ENCODE measurements at regions not wholly inside any gene's neighbourhood (a gene's known extent, or its start where the extent isn't known, plus 50 kb on each side); places are given as distances from the start of the nearest gene placed in this dataset.
"Not testable (repeated sequence)": the region's sequence is repeated elsewhere in the genome, so short reads cannot be mapped to it uniquely, and the experiment has no call there.

- ATAC-seq; H3K27me3 Mint-ChIP-seq; H3K36me3 Mint-ChIP-seq (ENCODE audit: low read depth); CTCF ChIA-PET; H3K27ac Mint-ChIP-seq; H3K9me3 Mint-ChIP-seq (ENCODE audit: low read depth); DNase-seq; H3K4me3 Mint-ChIP-seq; intact Hi-C loops (cut with DNase I, micrococcal nuclease); POLR2A ChIA-PET; H3K4me1 Mint-ChIP-seq: not testable (repeated sequence)
Measured at GRCh38 chr16:88159046-88159896, 208.0 kb downstream of the BANP start.

DNA sequence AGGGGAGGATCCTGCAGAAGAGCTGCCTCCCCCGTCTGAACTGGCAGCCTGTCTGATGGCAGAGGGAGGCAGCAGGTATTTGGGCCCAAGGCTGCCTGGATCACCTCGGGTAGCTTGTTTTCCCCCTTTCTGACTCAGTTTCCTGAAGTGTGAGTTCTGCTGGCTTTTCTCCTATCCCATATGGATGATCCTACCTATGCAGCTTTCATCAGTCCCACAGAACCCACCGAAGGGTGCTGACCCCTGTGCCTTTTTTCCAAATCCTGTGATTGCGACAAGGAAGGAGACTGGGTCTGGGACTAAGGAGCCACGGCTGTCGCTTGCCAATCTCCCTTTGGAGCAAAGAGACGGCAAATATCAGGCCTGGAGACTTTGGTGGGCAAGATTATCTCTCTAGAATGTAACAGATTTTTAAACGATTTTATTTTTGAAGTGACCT, 208.7 kb downstream of the BANP start:
- H3K4me3 Mint-ChIP-seq; H3K27me3 Mint-ChIP-seq; H3K4me1 Mint-ChIP-seq; H3K27ac Mint-ChIP-seq; POLR2A ChIA-PET; CTCF ChIA-PET; intact Hi-C loops (cut with DNase I, micrococcal nuclease); ATAC-seq; H3K36me3 Mint-ChIP-seq (ENCODE audit: low read depth); DNase-seq; H3K9me3 Mint-ChIP-seq (ENCODE audit: low read depth): not testable (repeated sequence)

- H3K36me3 Mint-ChIP-seq (ENCODE audit: low read depth); POLR2A ChIA-PET; H3K4me1 Mint-ChIP-seq; DNase-seq; H3K27me3 Mint-ChIP-seq; H3K4me3 Mint-ChIP-seq; intact Hi-C loops (cut with DNase I, micrococcal nuclease); ATAC-seq; CTCF ChIA-PET; H3K27ac Mint-ChIP-seq; H3K9me3 Mint-ChIP-seq (ENCODE audit: low read depth): not testable (repeated sequence)
Measured at GRCh38 chr16:88161191-88161590, 210.0 kb downstream of the BANP start.

- DNase-seq; H3K36me3 Mint-ChIP-seq (ENCODE audit: low read depth); H3K27ac Mint-ChIP-seq; H3K4me3 Mint-ChIP-seq; intact Hi-C loops (cut with DNase I, micrococcal nuclease); H3K4me1 Mint-ChIP-seq; ATAC-seq; H3K27me3 Mint-ChIP-seq; POLR2A ChIA-PET; H3K9me3 Mint-ChIP-seq (ENCODE audit: low read depth); CTCF ChIA-PET: not testable (repeated sequence)
Measured at GRCh38 chr16:88161623-88162275, 210.5 kb downstream of the BANP start.

GRCh38 chr16:88162778-88163177, 211.5 kb downstream of the BANP start:
- intact Hi-C loops (cut with DNase I, micrococcal nuclease); H3K36me3 Mint-ChIP-seq (ENCODE audit: low read depth); ATAC-seq; H3K4me1 Mint-ChIP-seq; DNase-seq; POLR2A ChIA-PET; H3K9me3 Mint-ChIP-seq (ENCODE audit: low read depth); CTCF ChIA-PET; H3K27ac Mint-ChIP-seq; H3K4me3 Mint-ChIP-seq; H3K27me3 Mint-ChIP-seq: not testable (repeated sequence)

DNA sequence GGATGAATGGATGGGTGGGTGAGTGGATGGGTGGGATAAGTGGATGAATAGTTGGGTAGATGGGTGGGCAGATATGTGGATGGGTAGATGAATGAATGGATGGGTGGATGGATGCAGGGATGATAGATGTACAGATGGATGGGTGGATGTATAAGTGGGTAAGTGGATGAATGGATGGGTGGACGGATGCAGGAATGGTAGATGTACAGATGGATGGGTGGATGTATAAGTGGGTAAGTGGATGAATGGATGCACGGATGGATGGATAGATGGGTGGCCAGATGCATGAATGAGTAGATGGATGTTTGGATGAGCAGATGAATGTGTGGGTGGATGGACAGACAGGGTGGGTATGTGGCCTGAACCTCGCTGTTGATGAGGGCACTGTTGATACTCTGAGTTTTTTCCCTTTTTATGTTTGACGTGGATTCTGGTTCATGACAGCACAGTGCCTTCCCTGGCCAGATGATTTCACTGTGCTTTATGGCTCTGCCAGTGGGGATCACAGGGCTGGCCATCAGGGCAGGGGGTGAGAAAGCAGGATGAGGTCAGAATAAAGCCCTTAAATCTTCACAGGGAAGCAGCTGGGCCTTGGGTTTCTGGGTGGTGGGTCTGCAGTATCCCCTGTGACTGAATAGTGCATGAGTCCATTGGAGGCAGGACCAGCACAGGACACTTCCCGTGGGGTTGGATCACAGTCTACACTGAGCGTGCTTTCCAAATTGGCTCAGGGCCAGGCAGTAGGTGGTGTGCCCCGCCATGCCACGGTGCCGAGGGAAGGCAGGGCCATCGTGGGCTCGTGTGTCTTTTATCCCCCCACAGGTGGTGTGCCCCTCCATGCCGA, 213.2 kb downstream of the BANP start:
- H3K36me3 Mint-ChIP-seq (ENCODE audit: low read depth); H3K9me3 Mint-ChIP-seq (ENCODE audit: low read depth); CTCF ChIA-PET: not testable (repeated sequence)

GRCh38 chr16:88165040-88165544, 213.9 kb downstream of the BANP start:
- ATAC-seq; CTCF ChIA-PET; POLR2A ChIA-PET; H3K27ac Mint-ChIP-seq; intact Hi-C loops (cut with DNase I, micrococcal nuclease); H3K9me3 Mint-ChIP-seq (ENCODE audit: low read depth); DNase-seq; H3K36me3 Mint-ChIP-seq (ENCODE audit: low read depth); H3K4me1 Mint-ChIP-seq; H3K27me3 Mint-ChIP-seq; H3K4me3 Mint-ChIP-seq: not testable (repeated sequence)

More for the DNA sequence above, 213.2 kb downstream of the BANP start:
- ATAC-seq; H3K27me3 Mint-ChIP-seq; DNase-seq; H3K27ac Mint-ChIP-seq; intact Hi-C loops (cut with DNase I, micrococcal nuclease); H3K4me1 Mint-ChIP-seq; POLR2A ChIA-PET; H3K4me3 Mint-ChIP-seq: not testable (repeated sequence)

DNA sequence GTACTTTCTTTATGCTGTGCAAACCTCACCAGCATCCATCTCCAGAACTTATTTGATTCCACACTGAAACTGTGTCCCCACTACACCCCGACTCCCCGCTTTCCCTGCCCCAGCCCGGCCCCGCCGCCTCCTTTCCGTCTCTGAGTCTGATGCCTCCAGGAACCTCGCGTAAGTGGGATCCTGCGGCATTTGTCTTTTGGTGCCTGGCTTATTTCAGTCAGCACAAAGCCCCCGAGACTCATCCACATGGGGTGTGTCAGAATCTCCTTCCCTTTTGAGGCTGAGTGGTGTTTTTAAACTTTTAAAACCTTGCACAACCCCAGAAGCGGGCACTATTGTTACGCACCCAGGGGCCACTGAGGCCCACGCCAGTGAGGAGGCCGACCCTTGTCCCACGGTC, 214.4 kb downstream of the BANP start:
- ATAC-seq; intact Hi-C loops (cut with DNase I, micrococcal nuclease); CTCF ChIA-PET; POLR2A ChIA-PET; H3K4me1 Mint-ChIP-seq; H3K27ac Mint-ChIP-seq; H3K4me3 Mint-ChIP-seq; H3K36me3 Mint-ChIP-seq (ENCODE audit: low read depth); DNase-seq; H3K9me3 Mint-ChIP-seq (ENCODE audit: low read depth): not testable (repeated sequence)
- H3K27me3 Mint-ChIP-seq, result peaks cover 14% of the 10 kb centered on the region

- POLR2A ChIA-PET; CTCF ChIA-PET; H3K27ac Mint-ChIP-seq; intact Hi-C loops (cut with DNase I, micrococcal nuclease); H3K4me3 Mint-ChIP-seq; H3K36me3 Mint-ChIP-seq (ENCODE audit: low read depth); ATAC-seq; DNase-seq; H3K9me3 Mint-ChIP-seq (ENCODE audit: low read depth); H3K4me1 Mint-ChIP-seq: not testable (repeated sequence)
- H3K27me3 Mint-ChIP-seq, result peaks cover 15% of the 10 kb centered on the region
Measured at GRCh38 chr16:88166209-88166773, 215.1 kb downstream of the BANP start.

- POLR2A ChIA-PET; intact Hi-C loops (cut with DNase I, micrococcal nuclease); DNase-seq; H3K27ac Mint-ChIP-seq; H3K36me3 Mint-ChIP-seq (ENCODE audit: low read depth); H3K4me3 Mint-ChIP-seq; ATAC-seq; H3K4me1 Mint-ChIP-seq; H3K9me3 Mint-ChIP-seq (ENCODE audit: low read depth); CTCF ChIA-PET: not testable (repeated sequence)
- H3K27me3 Mint-ChIP-seq, result peaks cover 26% of the 10 kb centered on the region
Measured at GRCh38 chr16:88167798-88168556, 214.8 kb upstream of the ZNF469 start.

DNA sequence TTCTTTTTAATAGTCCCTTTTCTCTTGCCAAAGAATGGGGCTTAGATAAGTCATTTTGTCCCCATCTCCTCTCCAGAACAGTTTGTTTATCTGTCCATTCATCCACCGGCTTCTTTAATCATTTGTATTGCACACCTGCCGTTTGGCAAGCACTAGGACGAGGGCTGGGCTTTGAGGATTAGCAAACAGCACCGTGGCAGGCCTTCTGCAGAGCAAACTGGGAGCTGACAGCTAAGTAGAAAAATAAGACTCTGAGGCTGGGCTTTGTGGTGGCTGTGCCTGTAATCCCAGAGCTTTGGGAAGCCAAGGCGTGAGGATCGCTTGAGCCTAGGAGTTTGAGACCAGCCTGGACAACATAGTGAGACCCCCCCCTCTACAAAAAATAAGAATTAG, 214.2 kb upstream of the ZNF469 start:
- H3K27ac Mint-ChIP-seq; H3K9me3 Mint-ChIP-seq (ENCODE audit: low read depth); intact Hi-C loops (cut with DNase I, micrococcal nuclease); H3K4me1 Mint-ChIP-seq; H3K36me3 Mint-ChIP-seq (ENCODE audit: low read depth); ATAC-seq; CTCF ChIA-PET; DNase-seq; POLR2A ChIA-PET; H3K4me3 Mint-ChIP-seq: not testable (repeated sequence)
- peaks cover 24% of the 10 kb centered on the region for H3K27me3 Mint-ChIP-seq

Data from activated CD4-positive, alpha-beta T cell treated with anti-CD3 and anti-CD28 coated beads for 36 hours (primary cell).